Body of pancreas (tissue), 4 donors: ENCODE measurements at regions not wholly inside any gene's neighbourhood (a gene's known extent, or its start where the extent isn't known, plus 50 kb on each side); places are given as distances from the start of the nearest gene placed in this dataset.
"Not testable (repeated sequence)": the region's sequence is repeated elsewhere in the genome, so short reads cannot be mapped to it uniquely, and the experiment has no call there.

Experiments
- ATAC-seq: fragments of 150-250 bp; one replicate; pipeline ENCODE4 v1.9.1; 2016
- DNase-seq, 4 donors: peaks; one replicate each; pipeline ENCODE4 v3.0.0-alpha.2; 2019
- H3K27ac ChIP-seq, 4 donors: fragments of 200-600 bp; sonication (generic); 1 replicate in 3 of 4; 2 replicates in 1 of 4; pipeline versions ENCODE4 v1.5.1 to v1.6.1; 2016 to 2019; ENCODE audit warnings: mild to moderate bottlenecking in 1 of 4, mixed read lengths in 1 of 4, moderate library complexity in 1 of 4
- H3K27me3 ChIP-seq, 2 donors: fragments of 200-600 bp; sonication (generic); one replicate each; pipeline ENCODE4 v1.6.0; 2016; ENCODE audit warnings: mild to moderate bottlenecking in 1 of 2
- H3K36me3 ChIP-seq, 2 donors: fragments of 200-600 bp; sonication (generic); replicated peaks in 1 of 2; 2 replicates each; pipeline ENCODE4 v1.5.1; 2016; ENCODE audit warnings: low read depth in 2 of 2; ENCODE audit not compliant: insufficient read depth in 1 of 2
- H3K4me1 ChIP-seq: fragments of 200-600 bp; sonication (generic); one replicate; pipeline ENCODE4 v1.6.0; 2016
- H3K4me3 ChIP-seq, 2 donors: fragments of 200-600 bp; sonication (generic); 1 replicate in 1 of 2; 2 replicates in 1 of 2; pipeline ENCODE4 v1.5.1; 2016 to 2019
- H3K9me3 ChIP-seq, 3 donors: fragments of 200-600 bp; sonication (generic); 1 replicate in 2 of 3; 2 replicates in 1 of 3; pipeline ENCODE4 v1.5.1; 2016
- CTCF ChIP-seq, 7 experiments: fragments of 450-650 bp in 4 of 7; fragments of 200-600 bp in 3 of 7; sonication (generic) in 3 of 7; IDR thresholded peaks; one replicate each; pipeline ENCODE4 v1.5.1; 2016 to 2019; ENCODE audit warnings: antibody characterized with exemption in 7 of 7
- POLR2A ChIP-seq, 3 donors: fragments of 450-650 bp; IDR thresholded peaks; one replicate each; pipeline ENCODE4 v1.6.1; 2016; ENCODE audit warnings: antibody characterized with exemption in 3 of 3, mild to moderate bottlenecking in 2 of 3
- WGBS, 2 donors: methylation state at CpG; one replicate each; pipeline ENCODE4 v1.1.5; 2017; 5-methylcytosine and 5-hydroxymethylcytosine counted together
- intact Hi-C: fragments of 100-400 bp; cut with DNase I; formaldehyde crosslinking; loops from one replicate; pipeline ENCODE4 v1.15.1; 2023

GRCh38 chr2:242015108-242016065 is 145.9 kb downstream of the RTP5 start:
- Histone ChIP-seq H3K4me3 (no peak overlapping the region), H3K27me3 (no peaks in the 10 kb centered on the region), H3K36me3 (no peaks in the 10 kb centered on the region), H3K9me3 (no peaks in the 10 kb centered on the region), H3K27ac (no peak overlapping the region), H3K4me1 (peaks cover 1% of the 10 kb centered on the region)
- DNase-seq (peak in 1 of 4 donors; percentile 1), ATAC-seq (no peak)
- WGBS, 2 donors = 78 to 79% methylated on average over 9 to 10 of the region's 10 CpGs
- intact Hi-C loops = no loop called here
- no peak for TF ChIP-seq CTCF (IDR thresholded peaks at IDR 0.05)
- no peak for TF ChIP-seq POLR2A (IDR thresholded peaks at IDR 0.05)

GRCh38 chr2:242017086-242017485 is 147.6 kb downstream of the RTP5 start:
- intact Hi-C loops = no loop called here
- TF ChIP-seq CTCF (IDR thresholded peaks at IDR 0.05) (no peak), POLR2A (IDR thresholded peaks at IDR 0.05) (no peak)
- peak in 1 of 4 donors; percentile 2 for DNase-seq
- no peak overlapping the region for H3K27ac ChIP-seq
- H3K27me3 ChIP-seq = no peaks in the 10 kb centered on the region
- H3K36me3 ChIP-seq = no peaks in the 10 kb centered on the region
- H3K4me1 ChIP-seq = peaks cover 6% of the 10 kb centered on the region
- ATAC-seq = no peak
- no peaks in the 10 kb centered on the region for H3K9me3 ChIP-seq
- H3K4me3 ChIP-seq = no peak overlapping the region
- 86 to 87% methylated on average over 9 of the region's 10 CpGs for WGBS, 2 donors

GRCh38 chr2:242018416-242018815 is 148.9 kb downstream of the RTP5 start:
- H3K27ac ChIP-seq, H3K4me3 ChIP-seq, intact Hi-C loops, H3K9me3 ChIP-seq, ATAC-seq, H3K4me1 ChIP-seq, H3K27me3 ChIP-seq, H3K36me3 ChIP-seq: not testable (repeated sequence)
- DNase-seq = peak in 1 of 4 donors; percentile 1
- WGBS, 2 donors = 83 to 87% methylated on average over 7 to 10 of the region's 10 CpGs

- intact Hi-C loops = no loop called here
- peak in 1 of 4 donors; percentile 0 for DNase-seq
- WGBS, 2 donors = 77 to 86% methylated on average over 11 of the region's 11 CpGs
- no peak for ATAC-seq
- no peaks in the 10 kb centered on the region for H3K9me3 ChIP-seq
- no peak overlapping the region for H3K27ac ChIP-seq
- H3K27me3 ChIP-seq = no peaks in the 10 kb centered on the region
- H3K4me1 ChIP-seq = peaks cover 6% of the 10 kb centered on the region
- TF ChIP-seq CTCF (IDR thresholded peaks at IDR 0.05) = no peak
- TF ChIP-seq POLR2A (IDR thresholded peaks at IDR 0.05) = no peak
- no peaks in the 10 kb centered on the region for H3K36me3 ChIP-seq
- no peak overlapping the region for H3K4me3 ChIP-seq
These were observed 149.8 kb downstream of the RTP5 start for GRCh38 chr2:242019344-242019743.

GRCh38 chr2:242020196-242021004 is 150.9 kb downstream of the RTP5 start:
- TF ChIP-seq CTCF (IDR thresholded peaks at IDR 0.05) (peak in 4 of 7 experiments; percentile 32 to 42 (median 38)), POLR2A (IDR thresholded peaks at IDR 0.05) (no peak)
- 26 to 27% methylated on average over 25 to 26 of the region's 26 CpGs for WGBS, 2 donors
- intact Hi-C loops = no loop called here
- Histone ChIP-seq H3K27ac (no peak overlapping the region), H3K4me3 (no peak overlapping the region), H3K36me3 (no peaks in the 10 kb centered on the region), H3K4me1 (peaks cover 6% of the 10 kb centered on the region), H3K27me3 (no peaks in the 10 kb centered on the region), H3K9me3 (no peaks in the 10 kb centered on the region)
- DNase-seq (peak; percentile 38 to 59 (median 51)), ATAC-seq (peak; percentile 69)
